ENCODE measurements at regions not wholly inside any gene's neighbourhood (a gene's known extent, or its start where the extent isn't known, plus 50 kb on each side); places are given as distances from the start of the nearest gene placed in this dataset.

DNA sequence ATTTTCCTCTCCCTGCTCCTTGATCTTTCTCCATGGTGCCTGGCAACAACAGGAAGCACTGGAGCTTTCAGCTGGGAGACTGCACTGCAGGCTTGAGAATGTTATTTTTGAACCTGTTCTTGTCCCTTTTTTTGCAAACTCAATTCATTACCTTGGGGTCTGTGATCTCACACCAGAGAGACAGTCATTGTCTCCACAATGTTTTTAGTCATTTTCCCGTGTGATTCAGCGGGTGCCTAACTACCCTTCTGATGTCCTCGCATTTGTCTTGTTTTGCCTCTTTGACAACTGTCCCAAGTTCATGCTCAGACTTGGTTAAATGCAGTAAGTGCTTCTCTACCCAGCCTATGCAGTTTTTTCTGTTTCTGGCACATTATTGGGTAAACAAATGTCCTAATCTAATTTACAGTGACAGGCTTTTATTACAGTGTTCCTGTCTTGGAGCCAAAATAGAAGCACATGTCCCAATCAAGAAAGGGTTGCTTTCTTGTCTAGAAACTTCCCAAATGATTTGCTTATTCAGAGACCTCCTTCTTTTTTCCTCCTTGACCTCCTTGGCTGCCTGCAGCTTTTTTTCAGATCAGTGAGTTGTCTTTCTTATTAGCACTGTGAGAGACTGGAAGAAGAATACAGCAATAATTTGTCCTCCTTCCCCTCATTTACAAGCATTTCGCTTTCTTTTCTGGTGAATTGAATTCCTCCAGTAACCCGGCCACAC, 162.4 kb downstream of the NSUN3 start:
- no peaks in the 10 kb centered on the region for H3K4me1 ChIP-seq (ENCODE audit: control insufficient read depth, insufficient read depth, low read length)
- no peaks in the 10 kb centered on the region for H3K9me3 ChIP-seq (ENCODE audit: control insufficient read depth, insufficient read depth, low read depth, low read length)
- H3K27ac ChIP-seq (ENCODE audit: extremely low read depth, low read depth, low read length): no peak overlapping the region
- TF ChIP-seq ZNF239 (tag by site-specific recombination; IDR thresholded peaks at IDR 0.05): no peak
- peak; percentile 41 for TF ChIP-seq ZNF585B (tag by site-specific recombination; IDR thresholded peaks at IDR 0.05)
- H3K4me3 ChIP-seq (ENCODE audit: low read depth, low read length): no peak overlapping the region
- POLR2A ChIA-PET: no interaction called here
- no peaks in the 10 kb centered on the region for H3K36me3 ChIP-seq (ENCODE audit: control insufficient read depth in 2 of 2, insufficient read depth in 1 of 2, low read length in 2 of 2)
- CTCF ChIA-PET: interaction anchor here (0.6 to 1.2 kb wide), 2 partner anchors 9 to 11 kb away, joined by 4 to 7 read pairs; no protein-coding TSS in a partner anchor

- no peak overlapping the region for H3K27ac ChIP-seq (ENCODE audit: extremely low read depth, low read depth, low read length)
- CTCF ChIA-PET: interaction anchor here (0.6 kb wide), 1 partner anchor 12 kb away, joined by 4 read pairs; no protein-coding TSS in a partner anchor
- POLR2A ChIA-PET: no interaction called here
Observed at GRCh38 chr3:94226078-94226477, 163.2 kb downstream of the NSUN3 start.

GRCh38 chr3:94232921-94233320, 170.1 kb downstream of the NSUN3 start:
- Histone ChIP-seq H3K4me1 (ENCODE audit: control insufficient read depth, insufficient read depth, low read length) (no peaks in the 10 kb centered on the region), H3K9me3 (ENCODE audit: control insufficient read depth, insufficient read depth, low read depth, low read length) (no peaks in the 10 kb centered on the region), H3K27ac (ENCODE audit: extremely low read depth, low read depth, low read length) (no peak overlapping the region), H3K4me3 (ENCODE audit: low read depth, low read length) (no peak overlapping the region), H3K36me3 (ENCODE audit: control insufficient read depth in 2 of 2, insufficient read depth in 1 of 2, low read length in 2 of 2) (no peaks in the 10 kb centered on the region)
- ChIA-PET CTCF (interaction anchor here (0.6 to 2.8 kb wide), 2 partner anchors 16 to 1835 kb away, joined by 3 to 14 read pairs; no protein-coding TSS in a partner anchor), POLR2A (no interaction called here)
- TF ChIP-seq ZBTB10 (tag by site-specific recombination; IDR thresholded peaks at IDR 0.05) (no peak), ZNF664 (tag by site-specific recombination; IDR thresholded peaks at IDR 0.05) (no peak), SCRT1 (tag by site-specific recombination; IDR thresholded peaks at IDR 0.05; ENCODE audit: borderline replicate concordance) (no peak), ZNF311 (tag by site-specific recombination; IDR thresholded peaks at IDR 0.05; ENCODE audit: borderline replicate concordance) (no peak), ZNF221 (tag by site-specific recombination; IDR thresholded peaks at IDR 0.05; ENCODE audit: borderline replicate concordance) (no peak), AEBP2 (tag by site-specific recombination; IDR thresholded peaks at IDR 0.05; ENCODE audit: borderline replicate concordance) (no peak), CTCF (tag by site-specific recombination; IDR thresholded peaks at IDR 0.05) (no peak), ZNF426 (tag by site-specific recombination; IDR thresholded peaks at IDR 0.05) (no peak), ZNF23 (tag by site-specific recombination; IDR thresholded peaks at IDR 0.05; ENCODE audit: borderline replicate concordance) (no peak), PRDM1 (tag by site-specific recombination; IDR thresholded peaks at IDR 0.05) (no peak), PRDM4 (tag by site-specific recombination; IDR thresholded peaks at IDR 0.05) (no peak), ZBTB17 (tag by site-specific recombination; IDR thresholded peaks at IDR 0.05) (no peak), ZNF561 (tag by site-specific recombination; IDR thresholded peaks at IDR 0.05; ENCODE audit: borderline replicate concordance) (no peak), ZNF214 (tag by site-specific recombination; IDR thresholded peaks at IDR 0.05; ENCODE audit: borderline replicate concordance) (no peak), ZNF324 (tag by site-specific recombination; IDR thresholded peaks at IDR 0.05) (no peak), ZNF184 (tag by site-specific recombination; IDR thresholded peaks at IDR 0.05) (no peak), ZNF768 (tag by site-specific recombination; IDR thresholded peaks at IDR 0.05) (no peak), ZNF521 (tag by site-specific recombination; IDR thresholded peaks at IDR 0.05) (no peak)
- TF ChIP-seq, protein P1, sequence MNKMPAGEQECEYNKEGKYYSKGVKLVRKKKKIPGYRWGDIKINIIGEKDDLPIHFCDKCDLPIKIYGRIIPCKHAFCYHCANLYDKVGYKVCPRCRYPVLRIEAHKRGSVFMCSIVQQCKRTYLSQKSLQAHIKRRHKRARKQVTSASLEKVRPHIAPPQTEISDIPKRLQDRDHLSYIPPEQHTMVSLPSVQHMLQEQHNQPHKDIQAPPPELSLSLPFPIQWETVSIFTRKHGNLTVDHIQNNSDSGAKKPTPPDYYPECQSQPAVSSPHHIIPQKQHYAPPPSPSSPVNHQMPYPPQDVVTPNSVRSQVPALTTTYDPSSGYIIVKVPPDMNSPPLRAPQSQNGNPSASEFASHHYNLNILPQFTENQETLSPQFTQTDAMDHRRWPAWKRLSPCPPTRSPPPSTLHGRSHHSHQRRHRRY (tag by site-specific recombination; IDR thresholded peaks at IDR 0.05): no peak

More at GRCh38 chr3:94226078-94226477, 163.2 kb downstream of the NSUN3 start:
- Histone ChIP-seq H3K9me3 (ENCODE audit: control insufficient read depth, insufficient read depth, low read depth, low read length) (no peaks in the 10 kb centered on the region), H3K4me3 (ENCODE audit: low read depth, low read length) (no peak overlapping the region), H3K4me1 (ENCODE audit: control insufficient read depth, insufficient read depth, low read length) (no peaks in the 10 kb centered on the region), H3K36me3 (ENCODE audit: control insufficient read depth in 2 of 2, insufficient read depth in 1 of 2, low read length in 2 of 2) (no peaks in the 10 kb centered on the region)
- TF ChIP-seq KLF10 (tag by site-specific recombination; IDR thresholded peaks at IDR 0.05): no peak

Measured in HEK293 (cell line).